Activated CD4-positive, alpha-beta T cell treated with anti-CD3 and anti-CD28 coated beads, Interleukin-2, amount 10 ng/mL, durations not matched to agents 7 days and 5 days (primary cell): ENCODE measurements at regions not wholly inside any gene's neighbourhood (a gene's known extent, or its start where the extent isn't known, plus 50 kb on each side); places are given as distances from the start of the nearest gene placed in this dataset.
A peak's percentile ranks its signal among the peaks of the same experiment; 100 is the strongest.
"Not testable (repeated sequence)": the region's sequence is repeated elsewhere in the genome, so short reads cannot be mapped to it uniquely, and the experiment has no call there.

ENCODE experiments used
- CTCF ChIA-PET: fragments of 350-600 bp; sonication (Branson Sonifier 250); formaldehyde crosslinking; loops from one replicate; lab custom pipeline; 2021; ENCODE audit warnings: antibody characterized with exemption; lab: Charles Lee
- POLR2A ChIA-PET: fragments of 350-600 bp; sonication (Branson Sonifier 250); formaldehyde crosslinking; loops from one replicate; lab custom pipeline; 2021; ENCODE audit warnings: antibody characterized with exemption; lab: Charles Lee
- DNase-seq: peaks from one replicate; pipeline ENCODE4 v3.0.0-alpha.2; 2020
- H3K27ac Mint-ChIP-seq: one replicate; pipeline ENCODE4 v1.8.0; 2021; ENCODE audit warnings: mild to moderate bottlenecking, moderate library complexity, mixed read lengths
- H3K27me3 Mint-ChIP-seq: one replicate; pipeline ENCODE4 v1.8.0; 2021; ENCODE audit warnings: mixed read lengths
- H3K36me3 Mint-ChIP-seq: one replicate; pipeline ENCODE4 v1.8.0; 2021; ENCODE audit warnings: low read depth, mixed read lengths
- H3K4me1 Mint-ChIP-seq: one replicate; pipeline ENCODE4 v1.8.0; 2021; ENCODE audit warnings: mixed read lengths
- H3K4me3 Mint-ChIP-seq: one replicate; pipeline ENCODE4 v1.8.0; 2021; ENCODE audit warnings: mild to moderate bottlenecking, moderate library complexity, mixed read lengths
- H3K9me3 Mint-ChIP-seq: one replicate; pipeline ENCODE4 v1.8.0; 2021; ENCODE audit warnings: mixed read lengths

GRCh38 chr10:30542895-30543288, 86.7 kb downstream of the LYZL2 start:
- no peak for DNase-seq
- H3K27me3 Mint-ChIP-seq, result peaks cover 6% of the 10 kb centered on the region
- H3K4me3 Mint-ChIP-seq, result no peak overlapping the region
- H3K9me3 Mint-ChIP-seq, result no peaks in the 10 kb centered on the region
- CTCF ChIA-PET, result interaction anchor here (1.1 to 1.8 kb wide), 3 partner anchors 10 to 39 kb away, joined by 3 to 6 read pairs (median 4); no protein-coding TSS in a partner anchor
- H3K36me3 Mint-ChIP-seq, result no peaks in the 10 kb centered on the region
- POLR2A ChIA-PET, result no interaction called here
- H3K27ac Mint-ChIP-seq, result no peak overlapping the region
- H3K4me1 Mint-ChIP-seq, result peaks cover 4% of the 10 kb centered on the region

GRCh38 chr10:30542001-30542894, 87.3 kb downstream of the LYZL2 start:
- Mint-ChIP-seq H3K27ac (no peak overlapping the region), H3K4me1 (peaks cover 4% of the 10 kb centered on the region), H3K4me3 (no peak overlapping the region), H3K27me3 (peaks cover 4% of the 10 kb centered on the region), H3K36me3 (no peaks in the 10 kb centered on the region), H3K9me3 (no peaks in the 10 kb centered on the region)
- POLR2A ChIA-PET, result interaction anchor here (0.5 kb wide), 1 partner anchor 138 kb away, joined by 12 read pairs; no protein-coding TSS in a partner anchor
- DNase-seq, result no peak
- CTCF ChIA-PET, result interaction anchor here (0.5 to 2.1 kb wide), 7 partner anchors 9 to 315 kb away, joined by 3 to 6 read pairs (median 4); no protein-coding TSS in a partner anchor

GRCh38 chr10:30540276-30540675, 89.3 kb downstream of the LYZL2 start:
- Mint-ChIP-seq H3K27ac (no peak overlapping the region), H3K27me3 (peaks cover 4% of the 10 kb centered on the region), H3K4me1 (peaks cover 13% of the 10 kb centered on the region), H3K9me3 (no peaks in the 10 kb centered on the region), H3K4me3 (no peak overlapping the region), H3K36me3 (no peaks in the 10 kb centered on the region)
- POLR2A ChIA-PET, result no interaction called here
- DNase-seq, result no peak
- CTCF ChIA-PET, result interaction anchor here (0.5 to 2.1 kb wide), 3 partner anchors 22 to 38 kb away, joined by 3 to 4 read pairs (median 3); no protein-coding TSS in a partner anchor

- Mint-ChIP-seq H3K27me3 (peaks cover 4% of the 10 kb centered on the region), H3K4me3 (no peak overlapping the region), H3K4me1 (peaks cover 20% of the 10 kb centered on the region), H3K36me3 (no peaks in the 10 kb centered on the region), H3K9me3 (no peaks in the 10 kb centered on the region), H3K27ac (no peak overlapping the region)
- DNase-seq, result no peak
- POLR2A ChIA-PET, result no interaction called here
- CTCF ChIA-PET, result interaction anchor here (0.6 to 1.4 kb wide), 3 partner anchors 25 to 110 kb away, joined by 3 to 4 read pairs (median 3); no protein-coding TSS in a partner anchor
Measured at GRCh38 chr10:30538086-30538485, 91.5 kb downstream of the LYZL2 start.

GRCh38 chr10:30537586-30537985, 92.0 kb downstream of the LYZL2 start:
- no peak for DNase-seq
- CTCF ChIA-PET, result interaction anchor here (0.8 to 1.4 kb wide), 2 partner anchors 25 to 110 kb away, joined by 3 to 4 read pairs; no protein-coding TSS in a partner anchor
- no peak overlapping the region for H3K27ac Mint-ChIP-seq
- peaks cover 4% of the 10 kb centered on the region for H3K27me3 Mint-ChIP-seq
- H3K4me1 Mint-ChIP-seq, result peaks cover 25% of the 10 kb centered on the region
- H3K4me3 Mint-ChIP-seq, result no peak overlapping the region
- no peaks in the 10 kb centered on the region for H3K9me3 Mint-ChIP-seq
- POLR2A ChIA-PET, result interaction anchor here (0.6 to 1.1 kb wide), 2 partner anchors 7 to 100 kb away, joined by 3 to 7 read pairs; no protein-coding TSS in a partner anchor
- no peaks in the 10 kb centered on the region for H3K36me3 Mint-ChIP-seq

- H3K27ac Mint-ChIP-seq, DNase-seq, H3K4me3 Mint-ChIP-seq, H3K27me3 Mint-ChIP-seq, H3K9me3 Mint-ChIP-seq, H3K36me3 Mint-ChIP-seq: not testable (repeated sequence)
- ChIA-PET POLR2A (interaction anchor here (0.6 to 1.1 kb wide), 2 partner anchors 8 to 100 kb away, joined by 3 to 7 read pairs; no protein-coding TSS in a partner anchor), CTCF (interaction anchor here (0.6 to 1.9 kb wide), 5 partner anchors 13 to 145 kb away, joined by 3 to 4 read pairs (median 4); no protein-coding TSS in a partner anchor)
- peaks cover 26% of the 10 kb centered on the region for H3K4me1 Mint-ChIP-seq
Measured at GRCh38 chr10:30537158-30537557, 92.4 kb downstream of the LYZL2 start.

GRCh38 chr10:30536578-30536977, 93.0 kb downstream of the LYZL2 start:
- CTCF ChIA-PET, result interaction anchor here (0.6 to 1.9 kb wide), 5 partner anchors 13 to 144 kb away, joined by 3 to 4 read pairs (median 4); no protein-coding TSS in a partner anchor
- Mint-ChIP-seq H3K4me1 (peaks cover 31% of the 10 kb centered on the region), H3K27ac (no peak overlapping the region), H3K4me3 (no peak overlapping the region), H3K27me3 (peaks cover 4% of the 10 kb centered on the region), H3K36me3 (no peaks in the 10 kb centered on the region), H3K9me3 (no peaks in the 10 kb centered on the region)
- DNase-seq, result no peak
- POLR2A ChIA-PET, result interaction anchor here (0.6 to 1.1 kb wide), 2 partner anchors 51 to 99 kb away, joined by 3 read pairs; no protein-coding TSS in a partner anchor

- POLR2A ChIA-PET, result no interaction called here
Measured at GRCh38 chr10:30535677-30536076, 93.9 kb downstream of the LYZL2 start.

GRCh38 chr10:30534465-30535144, 94.9 kb downstream of the LYZL2 start:
- no peak overlapping the region for H3K4me3 Mint-ChIP-seq
- ChIA-PET CTCF (interaction anchor here (1.0 to 1.8 kb wide), 3 partner anchors 49 to 142 kb away, joined by 3 to 8 read pairs (median 5); no protein-coding TSS in a partner anchor), POLR2A (no interaction called here)
- no peak overlapping the region for H3K27ac Mint-ChIP-seq
- H3K36me3 Mint-ChIP-seq, result no peaks in the 10 kb centered on the region
- H3K9me3 Mint-ChIP-seq, result no peaks in the 10 kb centered on the region
- H3K4me1 Mint-ChIP-seq, result peaks cover 47% of the 10 kb centered on the region
- peaks cover 4% of the 10 kb centered on the region for H3K27me3 Mint-ChIP-seq
- peak; percentile 81 for DNase-seq

More at GRCh38 chr10:30535677-30536076, 93.9 kb downstream of the LYZL2 start:
- H3K4me1 Mint-ChIP-seq, result peaks cover 36% of the 10 kb centered on the region
- no peak for DNase-seq
- no peaks in the 10 kb centered on the region for H3K9me3 Mint-ChIP-seq
- CTCF ChIA-PET, result interaction anchor here (0.9 to 1.9 kb wide), 3 partner anchors 103 to 143 kb away, joined by 4 read pairs; no protein-coding TSS in a partner anchor
- H3K27me3 Mint-ChIP-seq, result peaks cover 4% of the 10 kb centered on the region
- H3K36me3 Mint-ChIP-seq, result no peaks in the 10 kb centered on the region
- H3K27ac Mint-ChIP-seq, result no peak overlapping the region
- H3K4me3 Mint-ChIP-seq, result no peak overlapping the region

GRCh38 chr10:30531751-30532530, 97.6 kb downstream of the LYZL2 start:
- H3K4me3 Mint-ChIP-seq, result no peak overlapping the region
- DNase-seq, result no peak
- CTCF ChIA-PET, result interaction anchor here (1.0 to 5.2 kb wide), 6 partner anchors 10 to 140 kb away, joined by 3 to 23 read pairs (median 8); partner anchors contain the start of gene MAP3K8
- H3K27me3 Mint-ChIP-seq, result no peaks in the 10 kb centered on the region
- H3K36me3 Mint-ChIP-seq, result no peaks in the 10 kb centered on the region
- peaks cover 71% of the 10 kb centered on the region for H3K4me1 Mint-ChIP-seq
- H3K27ac Mint-ChIP-seq, result peak overlapping the region; percentile 76
- POLR2A ChIA-PET, result no interaction called here
- no peaks in the 10 kb centered on the region for H3K9me3 Mint-ChIP-seq

GRCh38 chr10:30529373-30529998, 95.5 kb downstream of the MAP3K8 start:
- Mint-ChIP-seq H3K27me3 (no peaks in the 10 kb centered on the region), H3K36me3 (no peaks in the 10 kb centered on the region), H3K4me1 (peaks cover 79% of the 10 kb centered on the region), H3K9me3 (no peaks in the 10 kb centered on the region), H3K4me3 (peak overlapping the region; percentile 73), H3K27ac (peak overlapping the region; percentile 96)
- POLR2A ChIA-PET, result interaction anchor here (0.5 to 0.8 kb wide), 6 partner anchors 27 to 109 kb away, joined by 3 to 12 read pairs (median 4); no protein-coding TSS in a partner anchor
- DNase-seq, result peak; percentile 81
- CTCF ChIA-PET, result interaction anchor here (0.6 to 5.2 kb wide), 10 partner anchors 10 to 531 kb away, joined by 3 to 23 read pairs (median 4); no protein-coding TSS in a partner anchor
